Nephron progenitor cell (in vitro differentiated cells): ENCODE measurements at regions not wholly inside any gene's neighbourhood (a gene's known extent, or its start where the extent isn't known, plus 50 kb on each side); places are given as distances from the start of the nearest gene placed in this dataset.

ENCODE experiments used
- DNase-seq: peaks from one replicate; pipeline ENCODE4 v3.0.0; 2021
- H3K27ac Mint-ChIP-seq: 2 replicates; pipeline ENCODE4 v1.8.0; 2021; ENCODE audit warnings: mild to moderate bottlenecking, moderate library complexity, mixed read lengths
- H3K27me3 Mint-ChIP-seq: 2 replicates; pipeline ENCODE4 v1.8.0; 2021; ENCODE audit warnings: mild to moderate bottlenecking, low read depth, mixed read lengths; ENCODE audit not compliant: poor library complexity
- H3K36me3 Mint-ChIP-seq: 2 replicates; pipeline ENCODE4 v1.8.0; 2021; ENCODE audit warnings: low read depth, mixed read lengths
- H3K4me1 Mint-ChIP-seq: 2 replicates; pipeline ENCODE4 v1.8.0; 2021; ENCODE audit warnings: mixed read lengths
- H3K4me3 Mint-ChIP-seq: 2 replicates; pipeline ENCODE4 v1.8.0; 2021; ENCODE audit warnings: mild to moderate bottlenecking, moderate library complexity, mixed read lengths
- H3K9me3 Mint-ChIP-seq: 2 replicates; pipeline ENCODE4 v1.8.0; 2021; ENCODE audit warnings: mild to moderate bottlenecking, moderate library complexity, mixed read lengths
- CTCF ChIP-seq: fragments of 200-600 bp; sonication (generic); IDR thresholded peaks from 2 replicates; pipeline ENCODE4 v1.5.0; 2021; ENCODE audit warnings: antibody characterized with exemption

GRCh38 chr2:18384242-18384641 is 176.2 kb downstream of the RDH14 start:
- no peak for DNase-seq
- no peak for TF ChIP-seq CTCF
- H3K4me1 Mint-ChIP-seq: peaks cover 32% of the 10 kb centered on the region
- H3K36me3 Mint-ChIP-seq: no peaks in the 10 kb centered on the region
- H3K27ac Mint-ChIP-seq: no peak overlapping the region
- peaks cover 15% of the 10 kb centered on the region for H3K27me3 Mint-ChIP-seq
- H3K9me3 Mint-ChIP-seq: no peaks in the 10 kb centered on the region
- H3K4me3 Mint-ChIP-seq: no peak overlapping the region

GRCh38 chr2:18381386-18381785 is 179.1 kb downstream of the RDH14 start:
- no peak for DNase-seq
- peaks cover 13% of the 10 kb centered on the region for H3K4me1 Mint-ChIP-seq
- peaks cover 11% of the 10 kb centered on the region for H3K27me3 Mint-ChIP-seq
- H3K27ac Mint-ChIP-seq: no peak overlapping the region
- no peaks in the 10 kb centered on the region for H3K9me3 Mint-ChIP-seq
- no peak overlapping the region for H3K4me3 Mint-ChIP-seq
- H3K36me3 Mint-ChIP-seq: no peaks in the 10 kb centered on the region
- no peak for TF ChIP-seq CTCF

GRCh38 chr2:18380321-18380720 is 180.1 kb downstream of the RDH14 start:
- no peak for DNase-seq
- Mint-ChIP-seq H3K27ac (no peak overlapping the region), H3K4me1 (peaks cover 9% of the 10 kb centered on the region), H3K27me3 (peaks cover 11% of the 10 kb centered on the region), H3K4me3 (no peak overlapping the region), H3K36me3 (no peaks in the 10 kb centered on the region), H3K9me3 (no peaks in the 10 kb centered on the region)
- TF ChIP-seq CTCF: no peak

- no peaks in the 10 kb centered on the region for H3K9me3 Mint-ChIP-seq
- H3K27ac Mint-ChIP-seq: no peak overlapping the region
- H3K4me3 Mint-ChIP-seq: no peak overlapping the region
- H3K36me3 Mint-ChIP-seq: no peaks in the 10 kb centered on the region
- peak; percentile 20 for DNase-seq
- peaks cover 11% of the 10 kb centered on the region for H3K27me3 Mint-ChIP-seq
- no peak for TF ChIP-seq CTCF
- peaks cover 9% of the 10 kb centered on the region for H3K4me1 Mint-ChIP-seq
These were observed 180.6 kb downstream of the RDH14 start for GRCh38 chr2:18379870-18380269.

GRCh38 chr2:18378020-18378653 is 182.3 kb downstream of the RDH14 start:
- peak; percentile 55 for DNase-seq
- Mint-ChIP-seq H3K9me3 (no peaks in the 10 kb centered on the region), H3K27ac (no peak overlapping the region), H3K4me3 (no peak overlapping the region), H3K36me3 (no peaks in the 10 kb centered on the region), H3K27me3 (peaks cover 14% of the 10 kb centered on the region), H3K4me1 (peaks cover 9% of the 10 kb centered on the region)
- TF ChIP-seq CTCF: peak; percentile 87

GRCh38 chr2:18376936-18377335 is 183.5 kb downstream of the RDH14 start:
- H3K36me3 Mint-ChIP-seq: no peaks in the 10 kb centered on the region
- H3K4me1 Mint-ChIP-seq: peaks cover 9% of the 10 kb centered on the region
- H3K27me3 Mint-ChIP-seq: peaks cover 15% of the 10 kb centered on the region
- no peaks in the 10 kb centered on the region for H3K9me3 Mint-ChIP-seq
- no peak overlapping the region for H3K27ac Mint-ChIP-seq
- no peak for DNase-seq
- H3K4me3 Mint-ChIP-seq: no peak overlapping the region
- TF ChIP-seq CTCF: no peak
